SU-DHL-6 (cell line): ENCODE measurements at regions not wholly inside any gene's neighbourhood (a gene's known extent, or its start where the extent isn't known, plus 50 kb on each side); places are given as distances from the start of the nearest gene placed in this dataset.

Source experiments
- CTCF ChIP-seq: fragments of 200-600 bp; sonication (generic); IDR thresholded peaks from one replicate; pipeline ENCODE4 v1.5.1; 2017; ENCODE audit warnings: antibody characterized with exemption, mild to moderate bottlenecking, low read length, moderate library complexity; ENCODE audit not compliant: insufficient read depth, poor library complexity, severe bottlenecking
- EZH2phosphoT487 ChIP-seq: fragments of 200-600 bp; sonication (generic), shearing (Covaris generic); conservative IDR thresholded peaks from 2 replicates; pipeline ENCODE4 v1.6.1; 2018; ENCODE audit warnings: mild to moderate bottlenecking, antibody characterized with exemption, low read length, moderate library complexity, mixed read lengths

- TF ChIP-seq CTCF (no peak), EZH2phosphoT487 (no peak)
These were observed 1333.3 kb upstream of the SLC39A10 start for GRCh38 chr2:194323740-194324139.
